ENCODE measurements at regions not wholly inside any gene's neighbourhood (a gene's known extent, or its start where the extent isn't known, plus 50 kb on each side); places are given as distances from the start of the nearest gene placed in this dataset.

- in situ Hi-C loops (cut with HindIII; ENCODE audit: extremely low pct_ligation_motif_present, low pct_unique_long_range_greater_than_20kb) (no loop called here), intact Hi-C loops (cut with micrococcal nuclease; ENCODE audit: unreplicated experiment) (no loop called here)
- Histone ChIP-seq H3K36me3 (replicated peaks in 1 of 2; ENCODE audit: control insufficient read depth in 1 of 2, insufficient read depth in 2 of 2, low read length in 2 of 2) (no peaks in the 10 kb centered on the region), H3K27ac (ENCODE audit: extremely low read length, insufficient read depth, low read length) (no peak overlapping the region), H3K27me3 (ENCODE audit: control insufficient read depth in 1 of 2, insufficient read depth in 2 of 2, low read length in 2 of 2) (no peaks in the 10 kb centered on the region), H2AFZ (ENCODE audit: low read length) (no peak overlapping the region), H3K9me3 (ENCODE audit: low read length) (no peaks in the 10 kb centered on the region), H3K9ac (ENCODE audit: insufficient read depth, low read depth, low read length) (no peak overlapping the region), H3K4me3 (replicated peaks in 1 of 3; ENCODE audit: insufficient read depth in 1 of 3, low read depth in 2 of 3, low read length in 3 of 3) (no peak overlapping the region), H4K20me1 (ENCODE audit: insufficient read depth, low read length) (no peaks in the 10 kb centered on the region), H3K79me2 (ENCODE audit: insufficient read depth, low read length) (no peaks in the 10 kb centered on the region), H3K4me2 (ENCODE audit: low read depth, low read length) (no peak overlapping the region), H3K4me1 (ENCODE audit: insufficient read depth, low read length) (no peaks in the 10 kb centered on the region)
- ATAC-seq, result peak; percentile 55; the same call in 1 of the 3 replicates
- WGBS (ENCODE audit: low lambda C conversion rate), result 6% methylated on average over 2 of the region's 2 CpGs
- ChIA-PET CTCF (ENCODE audit: low intra/inter-chr PET ratio, low total read pairs) (no interaction called here), POLR2A (no interaction called here)
- no TSS peak for BruUV-seq (replicated peaks)
- no peak for FAIRE-seq
- no peak for DNase-seq (ENCODE audit: low spot score)
- TF ChIP-seq IKZF5 (CRISPR knock-in tag; IDR thresholded peaks at IDR 0.05) (no peak), ZNF329 (CRISPR knock-in tag; IDR thresholded peaks at IDR 0.05; ENCODE audit: low read depth) (no peak), ZNF432 (CRISPR knock-in tag; IDR thresholded peaks at IDR 0.05; ENCODE audit: borderline replicate concordance) (no peak), PPARG (CRISPR knock-in tag; conservative IDR thresholded peaks at IDR 0.05) (no peak), REST (IDR thresholded peaks at IDR 0.05; ENCODE audit: borderline replicate concordance in 1 of 2, low read depth in 1 of 2, low read length in 2 of 2) (no peak), BRCA1 (CRISPR knock-in tag; IDR thresholded peaks at IDR 0.05) (no peak), LCORL (IDR thresholded peaks at IDR 0.05) (no peak), LCORL (CRISPR knock-in tag; IDR thresholded peaks at IDR 0.05) (no peak), HNF1A (IDR thresholded peaks at IDR 0.05; ENCODE audit: low read depth) (no peak), HNF1A (CRISPR knock-in tag; IDR thresholded peaks at IDR 0.05; ENCODE audit: borderline replicate concordance) (no peak), ZFP36L1 (CRISPR knock-in tag; IDR thresholded peaks at IDR 0.05) (no peak), HNRNPK (IDR thresholded peaks at IDR 0.05; ENCODE audit: low read depth, low read length, poor library complexity, severe bottlenecking) (no peak), ZNF350 (CRISPR knock-in tag; IDR thresholded peaks at IDR 0.05; ENCODE audit: borderline replicate concordance, low read depth) (no peak), CREB1 (IDR thresholded peaks at IDR 0.05) (no peak), CREB1 (CRISPR knock-in tag; IDR thresholded peaks at IDR 0.05) (no peak), ZNF775 (CRISPR knock-in tag; IDR thresholded peaks at IDR 0.05; ENCODE audit: borderline replicate concordance) (no peak), TSC22D2 (CRISPR knock-in tag; IDR thresholded peaks at IDR 0.05; ENCODE audit: borderline replicate concordance) (no peak), ZSCAN20 (CRISPR knock-in tag; IDR thresholded peaks at IDR 0.05; ENCODE audit: borderline replicate concordance) (no peak)
Observed at GRCh38 chr3:63142681-63143080, 135.4 kb upstream of the SYNPR start.
